ENCODE measurements at regions not wholly inside any gene's neighbourhood (a gene's known extent, or its start where the extent isn't known, plus 50 kb on each side); places are given as distances from the start of the nearest gene placed in this dataset.

- Mint-ChIP-seq H3K27me3 (ENCODE audit: insufficient read depth) (no peaks in the 10 kb centered on the region), H3K4me1 (ENCODE audit: low read depth) (no peaks in the 10 kb centered on the region), H3K4me3 (no peak overlapping the region), H3K9me3 (no peaks in the 10 kb centered on the region), H3K27ac (no peak overlapping the region), H3K36me3 (ENCODE audit: low read depth) (no peaks in the 10 kb centered on the region)
- intact Hi-C loops (cut with micrococcal nuclease), result no loop called here
- no peak for DNase-seq (ENCODE audit: low spot score)
These were observed 200.8 kb downstream of the TFCP2L1 start for GRCh38 chr2:121084130-121084680.

- H3K27me3 Mint-ChIP-seq (ENCODE audit: insufficient read depth), result no peaks in the 10 kb centered on the region
- no peaks in the 10 kb centered on the region for H3K9me3 Mint-ChIP-seq
- intact Hi-C loops (cut with micrococcal nuclease), result no loop called here
- no peak overlapping the region for H3K4me3 Mint-ChIP-seq
- no peak overlapping the region for H3K27ac Mint-ChIP-seq
- H3K36me3 Mint-ChIP-seq (ENCODE audit: low read depth), result no peaks in the 10 kb centered on the region
- DNase-seq (ENCODE audit: low spot score), result no peak
- no peaks in the 10 kb centered on the region for H3K4me1 Mint-ChIP-seq (ENCODE audit: low read depth)
These were observed 199.2 kb downstream of the TFCP2L1 start for GRCh38 chr2:121085801-121086200.

GRCh38 chr2:121086450-121086849 lies 198.6 kb downstream of the TFCP2L1 start:
- no peak overlapping the region for H3K27ac Mint-ChIP-seq
- H3K27me3 Mint-ChIP-seq (ENCODE audit: insufficient read depth), result no peaks in the 10 kb centered on the region
- H3K4me3 Mint-ChIP-seq, result no peak overlapping the region
- no peaks in the 10 kb centered on the region for H3K9me3 Mint-ChIP-seq
- no peak for DNase-seq (ENCODE audit: low spot score)
- intact Hi-C loops (cut with micrococcal nuclease), result no loop called here
- no peaks in the 10 kb centered on the region for H3K4me1 Mint-ChIP-seq (ENCODE audit: low read depth)
- no peaks in the 10 kb centered on the region for H3K36me3 Mint-ChIP-seq (ENCODE audit: low read depth)

- no peak for DNase-seq (ENCODE audit: low spot score)
- Mint-ChIP-seq H3K9me3 (no peaks in the 10 kb centered on the region), H3K4me3 (no peak overlapping the region), H3K27me3 (ENCODE audit: insufficient read depth) (no peaks in the 10 kb centered on the region), H3K36me3 (ENCODE audit: low read depth) (no peaks in the 10 kb centered on the region), H3K27ac (no peak overlapping the region), H3K4me1 (ENCODE audit: low read depth) (no peaks in the 10 kb centered on the region)
- intact Hi-C loops (cut with micrococcal nuclease), result no loop called here
These were observed 197.9 kb downstream of the TFCP2L1 start for GRCh38 chr2:121087117-121087516.

GRCh38 chr2:121088251-121089165 lies 196.5 kb downstream of the TFCP2L1 start:
- no peak for DNase-seq (ENCODE audit: low spot score)
- no peak overlapping the region for H3K4me3 Mint-ChIP-seq
- no peaks in the 10 kb centered on the region for H3K4me1 Mint-ChIP-seq (ENCODE audit: low read depth)
- H3K36me3 Mint-ChIP-seq (ENCODE audit: low read depth), result no peaks in the 10 kb centered on the region
- intact Hi-C loops (cut with micrococcal nuclease), result no loop called here
- H3K27me3 Mint-ChIP-seq (ENCODE audit: insufficient read depth), result no peaks in the 10 kb centered on the region
- no peaks in the 10 kb centered on the region for H3K9me3 Mint-ChIP-seq
- H3K27ac Mint-ChIP-seq, result no peak overlapping the region

GRCh38 chr2:121089166-121089510 lies 195.9 kb downstream of the TFCP2L1 start:
- no peaks in the 10 kb centered on the region for H3K27me3 Mint-ChIP-seq (ENCODE audit: insufficient read depth)
- no peak overlapping the region for H3K4me3 Mint-ChIP-seq
- no peaks in the 10 kb centered on the region for H3K36me3 Mint-ChIP-seq (ENCODE audit: low read depth)
- DNase-seq (ENCODE audit: low spot score), result no peak
- H3K9me3 Mint-ChIP-seq, result no peaks in the 10 kb centered on the region
- no peak overlapping the region for H3K27ac Mint-ChIP-seq
- H3K4me1 Mint-ChIP-seq (ENCODE audit: low read depth), result no peaks in the 10 kb centered on the region
- intact Hi-C loops (cut with micrococcal nuclease), result no loop called here

- Mint-ChIP-seq H3K4me3 (no peak overlapping the region), H3K36me3 (ENCODE audit: low read depth) (no peaks in the 10 kb centered on the region), H3K9me3 (no peaks in the 10 kb centered on the region), H3K4me1 (ENCODE audit: low read depth) (no peaks in the 10 kb centered on the region), H3K27me3 (ENCODE audit: insufficient read depth) (no peaks in the 10 kb centered on the region), H3K27ac (no peak overlapping the region)
- no peak for DNase-seq (ENCODE audit: low spot score)
- intact Hi-C loops (cut with micrococcal nuclease), result no loop called here
These were observed 194.8 kb downstream of the TFCP2L1 start for GRCh38 chr2:121090088-121090715.

GRCh38 chr2:121092095-121092494 lies 192.9 kb downstream of the TFCP2L1 start:
- no peak for DNase-seq (ENCODE audit: low spot score)
- Mint-ChIP-seq H3K4me1 (ENCODE audit: low read depth) (no peaks in the 10 kb centered on the region), H3K4me3 (no peak overlapping the region), H3K27ac (no peak overlapping the region), H3K36me3 (ENCODE audit: low read depth) (no peaks in the 10 kb centered on the region), H3K27me3 (ENCODE audit: insufficient read depth) (peaks cover 2% of the 10 kb centered on the region), H3K9me3 (no peaks in the 10 kb centered on the region)
- intact Hi-C loops (cut with micrococcal nuclease), result no loop called here

- no peak overlapping the region for H3K27ac Mint-ChIP-seq
- intact Hi-C loops (cut with micrococcal nuclease), result no loop called here
- H3K36me3 Mint-ChIP-seq (ENCODE audit: low read depth), result no peaks in the 10 kb centered on the region
- H3K9me3 Mint-ChIP-seq, result no peaks in the 10 kb centered on the region
- no peaks in the 10 kb centered on the region for H3K4me1 Mint-ChIP-seq (ENCODE audit: low read depth)
- DNase-seq (ENCODE audit: low spot score), result no peak
- H3K27me3 Mint-ChIP-seq (ENCODE audit: insufficient read depth), result peaks cover 2% of the 10 kb centered on the region
- no peak overlapping the region for H3K4me3 Mint-ChIP-seq
These were observed 191.3 kb downstream of the TFCP2L1 start for GRCh38 chr2:121093692-121094091.

GRCh38 chr2:121094101-121094500 lies 190.9 kb downstream of the TFCP2L1 start:
- intact Hi-C loops (cut with micrococcal nuclease), result no loop called here
- Mint-ChIP-seq H3K9me3 (no peaks in the 10 kb centered on the region), H3K36me3 (ENCODE audit: low read depth) (no peaks in the 10 kb centered on the region), H3K4me1 (ENCODE audit: low read depth) (no peaks in the 10 kb centered on the region), H3K4me3 (no peak overlapping the region), H3K27ac (no peak overlapping the region), H3K27me3 (ENCODE audit: insufficient read depth) (peaks cover 2% of the 10 kb centered on the region)
- DNase-seq (ENCODE audit: low spot score), result no peak

- no peak overlapping the region for H3K27ac Mint-ChIP-seq
- intact Hi-C loops (cut with micrococcal nuclease), result no loop called here
- peaks cover 2% of the 10 kb centered on the region for H3K27me3 Mint-ChIP-seq (ENCODE audit: insufficient read depth)
- no peak overlapping the region for H3K4me3 Mint-ChIP-seq
- no peaks in the 10 kb centered on the region for H3K4me1 Mint-ChIP-seq (ENCODE audit: low read depth)
- H3K36me3 Mint-ChIP-seq (ENCODE audit: low read depth), result no peaks in the 10 kb centered on the region
- DNase-seq (ENCODE audit: low spot score), result no peak
- no peaks in the 10 kb centered on the region for H3K9me3 Mint-ChIP-seq
These were observed 190.2 kb downstream of the TFCP2L1 start for GRCh38 chr2:121094845-121095244.

GRCh38 chr2:121095257-121096080 lies 189.5 kb downstream of the TFCP2L1 start:
- Mint-ChIP-seq H3K4me3 (no peak overlapping the region), H3K27ac (no peak overlapping the region), H3K36me3 (ENCODE audit: low read depth) (no peaks in the 10 kb centered on the region), H3K27me3 (ENCODE audit: insufficient read depth) (peaks cover 4% of the 10 kb centered on the region), H3K9me3 (no peaks in the 10 kb centered on the region), H3K4me1 (ENCODE audit: low read depth) (no peaks in the 10 kb centered on the region)
- intact Hi-C loops (cut with micrococcal nuclease), result no loop called here
- no peak for DNase-seq (ENCODE audit: low spot score)

GRCh38 chr2:121096611-121097010 lies 188.4 kb downstream of the TFCP2L1 start:
- H3K9me3 Mint-ChIP-seq, result no peaks in the 10 kb centered on the region
- intact Hi-C loops (cut with micrococcal nuclease), result no loop called here
- no peaks in the 10 kb centered on the region for H3K36me3 Mint-ChIP-seq (ENCODE audit: low read depth)
- peaks cover 4% of the 10 kb centered on the region for H3K27me3 Mint-ChIP-seq (ENCODE audit: insufficient read depth)
- no peak overlapping the region for H3K4me3 Mint-ChIP-seq
- H3K27ac Mint-ChIP-seq, result no peak overlapping the region
- H3K4me1 Mint-ChIP-seq (ENCODE audit: low read depth), result no peaks in the 10 kb centered on the region
- no peak for DNase-seq (ENCODE audit: low spot score)
